Hepatocyte (in vitro differentiated cells): ENCODE measurements at regions not wholly inside any gene's neighbourhood (a gene's known extent, or its start where the extent isn't known, plus 50 kb on each side); places are given as distances from the start of the nearest gene placed in this dataset.

Source experiments
- EZH2 ChIP-seq: fragments of 200-600 bp; sonication (generic); IDR thresholded peaks from 2 replicates; pipeline ENCODE4 v1.6.1; 2016; ENCODE audit warnings: antibody characterized with exemption, mild to moderate bottlenecking, borderline replicate concordance
- EZH2phosphoT487 ChIP-seq: fragments of 200-600 bp; sonication (generic); IDR thresholded peaks from one replicate; pipeline ENCODE4 v1.6.1; 2018; ENCODE audit warnings: antibody characterized with exemption, mild to moderate bottlenecking, low read depth, moderate library complexity; ENCODE audit not compliant: unreplicated experiment, severe bottlenecking
- TF ChIP-seq, protein P1 (sequence below): fragments of 200-600 bp; sonication (generic); IDR thresholded peaks from 2 replicates; pipeline ENCODE4 v1.5.1; 2016; ENCODE audit warnings: antibody characterized with exemption, mild to moderate bottlenecking; ENCODE audit not compliant: poor library complexity

DNA sequence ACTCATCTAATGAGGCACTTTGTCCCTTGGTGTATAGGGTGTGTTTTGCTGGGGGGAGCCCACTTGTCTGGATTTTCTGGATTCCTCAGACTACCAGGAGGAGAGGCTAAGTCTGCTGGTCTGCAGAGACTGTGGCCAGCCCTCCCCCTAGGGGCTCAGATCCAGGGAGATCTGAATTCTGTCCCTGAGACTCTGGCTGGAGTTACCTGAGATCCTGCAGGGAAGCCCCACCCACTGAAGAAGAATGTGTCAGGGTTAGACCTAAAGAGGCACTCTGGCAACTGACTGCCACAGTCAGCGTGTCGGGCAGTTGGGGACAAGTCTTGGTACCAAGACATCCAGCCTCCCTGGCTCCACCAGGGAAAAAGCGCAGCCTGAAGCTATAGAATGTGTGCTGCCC lies 138.9 kb downstream of the DCAF12L2 start:
- TF ChIP-seq, protein P1, sequence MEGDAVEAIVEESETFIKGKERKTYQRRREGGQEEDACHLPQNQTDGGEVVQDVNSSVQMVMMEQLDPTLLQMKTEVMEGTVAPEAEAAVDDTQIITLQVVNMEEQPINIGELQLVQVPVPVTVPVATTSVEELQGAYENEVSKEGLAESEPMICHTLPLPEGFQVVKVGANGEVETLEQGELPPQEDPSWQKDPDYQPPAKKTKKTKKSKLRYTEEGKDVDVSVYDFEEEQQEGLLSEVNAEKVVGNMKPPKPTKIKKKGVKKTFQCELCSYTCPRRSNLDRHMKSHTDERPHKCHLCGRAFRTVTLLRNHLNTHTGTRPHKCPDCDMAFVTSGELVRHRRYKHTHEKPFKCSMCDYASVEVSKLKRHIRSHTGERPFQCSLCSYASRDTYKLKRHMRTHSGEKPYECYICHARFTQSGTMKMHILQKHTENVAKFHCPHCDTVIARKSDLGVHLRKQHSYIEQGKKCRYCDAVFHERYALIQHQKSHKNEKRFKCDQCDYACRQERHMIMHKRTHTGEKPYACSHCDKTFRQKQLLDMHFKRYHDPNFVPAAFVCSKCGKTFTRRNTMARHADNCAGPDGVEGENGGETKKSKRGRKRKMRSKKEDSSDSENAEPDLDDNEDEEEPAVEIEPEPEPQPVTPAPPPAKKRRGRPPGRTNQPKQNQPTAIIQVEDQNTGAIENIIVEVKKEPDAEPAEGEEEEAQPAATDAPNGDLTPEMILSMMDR: no peak
- TF ChIP-seq EZH2phosphoT487: no peak
- no peak for TF ChIP-seq EZH2
